Endothelial cell of umbilical vein (primary cell): ENCODE measurements at regions not wholly inside any gene's neighbourhood (a gene's known extent, or its start where the extent isn't known, plus 50 kb on each side); places are given as distances from the start of the nearest gene placed in this dataset.

Source experiments
- EZH2 ChIP-seq: IDR thresholded peaks from 2 replicates; pipeline ENCODE4 v1.6.1; 2012; ENCODE audit warnings: borderline replicate concordance, low read depth, mild to moderate bottlenecking, moderate library complexity, low read length, inconsistent platforms; ENCODE audit not compliant: severe bottlenecking
- FOS ChIP-seq: IDR thresholded peaks from 2 replicates; pipeline ENCODE4 v1.6.1; 2011; ENCODE audit warnings: mild to moderate bottlenecking, low read length, moderate library complexity, borderline replicate concordance; ENCODE audit not compliant: insufficient read depth
- GATA2 ChIP-seq: IDR thresholded peaks from 2 replicates; pipeline ENCODE4 v1.7.0; 2011; ENCODE audit warnings: low read depth, mild to moderate bottlenecking, moderate library complexity, mixed read lengths, low read length; ENCODE audit not compliant: insufficient read length, insufficient read depth
- JUN ChIP-seq: IDR thresholded peaks from 2 replicates; pipeline ENCODE4 v1.6.1; 2011; ENCODE audit warnings: borderline replicate concordance, low read depth; ENCODE audit not compliant: insufficient read length, insufficient read depth
- MAX ChIP-seq: IDR thresholded peaks from 2 replicates; pipeline ENCODE4 v1.6.1; 2011; ENCODE audit not compliant: insufficient read depth, insufficient read length
- MYC ChIP-seq: IDR thresholded peaks from one replicate; pipeline ENCODE4 v1.6.1; 2011; ENCODE audit warnings: mild to moderate bottlenecking, low read depth, low read length
- POLR2A ChIP-seq: IDR thresholded peaks from 2 replicates; pipeline ENCODE4 v1.6.1; 2012; ENCODE audit warnings: low read depth, mild to moderate bottlenecking, control low read depth, low read length
- POLR2AphosphoS5 ChIP-seq: IDR thresholded peaks from 2 replicates; pipeline ENCODE4 v1.6.1; 2012; ENCODE audit warnings: low read depth, mild to moderate bottlenecking, control low read depth, low read length, moderate library complexity; ENCODE audit not compliant: insufficient read depth
- TF ChIP-seq, protein P1 (sequence below), 2 donors: IDR thresholded peaks; 1 replicate in 1 of 2; 2 replicates in 1 of 2; pipeline ENCODE4 v1.5.1; 2011; ENCODE audit warnings: low read length in 2 of 2, mild to moderate bottlenecking in 2 of 2, moderate library complexity in 2 of 2, control low read depth in 1 of 2, inconsistent platforms in 1 of 2, low read depth in 1 of 2; ENCODE audit not compliant: insufficient read depth in 1 of 2; ENCODE audit errors: extremely low read depth in 1 of 2

- TF ChIP-seq, protein P1, sequence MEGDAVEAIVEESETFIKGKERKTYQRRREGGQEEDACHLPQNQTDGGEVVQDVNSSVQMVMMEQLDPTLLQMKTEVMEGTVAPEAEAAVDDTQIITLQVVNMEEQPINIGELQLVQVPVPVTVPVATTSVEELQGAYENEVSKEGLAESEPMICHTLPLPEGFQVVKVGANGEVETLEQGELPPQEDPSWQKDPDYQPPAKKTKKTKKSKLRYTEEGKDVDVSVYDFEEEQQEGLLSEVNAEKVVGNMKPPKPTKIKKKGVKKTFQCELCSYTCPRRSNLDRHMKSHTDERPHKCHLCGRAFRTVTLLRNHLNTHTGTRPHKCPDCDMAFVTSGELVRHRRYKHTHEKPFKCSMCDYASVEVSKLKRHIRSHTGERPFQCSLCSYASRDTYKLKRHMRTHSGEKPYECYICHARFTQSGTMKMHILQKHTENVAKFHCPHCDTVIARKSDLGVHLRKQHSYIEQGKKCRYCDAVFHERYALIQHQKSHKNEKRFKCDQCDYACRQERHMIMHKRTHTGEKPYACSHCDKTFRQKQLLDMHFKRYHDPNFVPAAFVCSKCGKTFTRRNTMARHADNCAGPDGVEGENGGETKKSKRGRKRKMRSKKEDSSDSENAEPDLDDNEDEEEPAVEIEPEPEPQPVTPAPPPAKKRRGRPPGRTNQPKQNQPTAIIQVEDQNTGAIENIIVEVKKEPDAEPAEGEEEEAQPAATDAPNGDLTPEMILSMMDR (IDR thresholded peaks at IDR 0.05; ENCODE audit: extremely low read depth in 1 of 2, insufficient read depth in 1 of 2, low read depth in 1 of 2, low read length in 2 of 2) = no peak
- TF ChIP-seq EZH2 = no peak
- no peak for TF ChIP-seq POLR2A
- no peak for TF ChIP-seq MAX
- no peak for TF ChIP-seq POLR2AphosphoS5
- TF ChIP-seq FOS = no peak
- no peak for TF ChIP-seq MYC
- TF ChIP-seq JUN = no peak
- TF ChIP-seq GATA2 = no peak
Measured at GRCh38 chr15:69542028-69542427, 89.4 kb downstream of the RPLP1 start.
